Mesodermal cell (in vitro differentiated cells): ENCODE measurements at regions not wholly inside any gene's neighbourhood (a gene's known extent, or its start where the extent isn't known, plus 50 kb on each side); places are given as distances from the start of the nearest gene placed in this dataset.
"Not testable (repeated sequence)": the region's sequence is repeated elsewhere in the genome, so short reads cannot be mapped to it uniquely, and the experiment has no call there.

Experiments used
- H3K27ac ChIP-seq: 2 replicates; pipeline ENCODE4 v1.7.0; 2013; ENCODE audit warnings: mild to moderate bottlenecking, low read depth, low read length, moderate library complexity; ENCODE audit not compliant: severe bottlenecking
- H3K36me3 ChIP-seq: 2 replicates; pipeline ENCODE4 v1.7.1; 2013; ENCODE audit warnings: mild to moderate bottlenecking, low read length, moderate library complexity; ENCODE audit not compliant: control insufficient read depth, insufficient read depth
- H3K4me1 ChIP-seq: one replicate; pipeline ENCODE4 v1.7.1; 2013; ENCODE audit warnings: mild to moderate bottlenecking, low read length; ENCODE audit not compliant: insufficient read depth, control insufficient read depth, poor library complexity, severe bottlenecking
- H3K4me3 ChIP-seq: 2 replicates; pipeline ENCODE4 v1.7.0; 2013; ENCODE audit warnings: low read length, control low read depth, mild to moderate bottlenecking; ENCODE audit not compliant: insufficient read depth, poor library complexity, severe bottlenecking; ENCODE audit errors: extremely low read depth
- H3K9me3 ChIP-seq: 2 replicates; pipeline ENCODE4 v1.7.1; 2013; ENCODE audit warnings: mild to moderate bottlenecking, low read length, moderate library complexity; ENCODE audit not compliant: control insufficient read depth
- WGBS, 2 experiments: methylation state at CpG; one replicate each; pipeline ENCODE4 v1.1.5; 2013; ENCODE audit warnings: missing lambda C conversion rate in 2 of 2; ENCODE audit not compliant: insufficient coverage in 2 of 2; 5-methylcytosine and 5-hydroxymethylcytosine counted together

GRCh38 chr2:17232776-17233556, 285.3 kb downstream of the RAD51AP2 start:
- no CpG with 5 or more reads among the region's 4 CpGs for WGBS, 2 experiments

GRCh38 chr2:17231394-17231965, 286.8 kb downstream of the RAD51AP2 start:
- Histone ChIP-seq H3K9me3 (no peaks in the 10 kb centered on the region), H3K4me1 (no peaks in the 10 kb centered on the region), H3K27ac (no peak overlapping the region), H3K4me3 (no peak overlapping the region), H3K36me3 (no peaks in the 10 kb centered on the region)
- WGBS, 2 experiments = 67 to 100% methylated on average over 1 of the region's 5 CpGs

More at GRCh38 chr2:17232776-17233556, 285.3 kb downstream of the RAD51AP2 start:
- Histone ChIP-seq H3K4me3 (no peak overlapping the region), H3K27ac (no peak overlapping the region), H3K36me3 (no peaks in the 10 kb centered on the region), H3K4me1 (no peaks in the 10 kb centered on the region), H3K9me3 (no peaks in the 10 kb centered on the region)

GRCh38 chr2:17229414-17229813, 288.8 kb downstream of the RAD51AP2 start:
- Histone ChIP-seq H3K27ac (no peak overlapping the region), H3K4me3 (no peak overlapping the region), H3K4me1 (no peaks in the 10 kb centered on the region), H3K9me3 (no peaks in the 10 kb centered on the region), H3K36me3 (no peaks in the 10 kb centered on the region)
- 100% methylated on average over 1 of the region's 1 CpG; no CpG with 5 or more reads in 1 of the 2 experiments for WGBS, 2 experiments

GRCh38 chr2:17228461-17228860, 289.8 kb downstream of the RAD51AP2 start:
- Histone ChIP-seq H3K9me3 (no peaks in the 10 kb centered on the region), H3K36me3 (no peaks in the 10 kb centered on the region), H3K4me3 (no peak overlapping the region), H3K27ac (no peak overlapping the region), H3K4me1 (no peaks in the 10 kb centered on the region)
- 79 to 85% methylated on average over 5 of the region's 6 CpGs for WGBS, 2 experiments

- Histone ChIP-seq H3K36me3 (no peaks in the 10 kb centered on the region), H3K27ac (no peak overlapping the region), H3K4me3 (no peak overlapping the region), H3K9me3 (no peaks in the 10 kb centered on the region), H3K4me1 (no peaks in the 10 kb centered on the region)
- 100% methylated on average over 1 to 2 of the region's 5 CpGs for WGBS, 2 experiments
Measured at GRCh38 chr2:17227856-17228255, 290.4 kb downstream of the RAD51AP2 start.

GRCh38 chr2:17226941-17227490, 291.2 kb downstream of the RAD51AP2 start:
- Histone ChIP-seq H3K4me3 (no peak overlapping the region), H3K27ac (no peak overlapping the region), H3K4me1 (no peaks in the 10 kb centered on the region), H3K9me3 (no peaks in the 10 kb centered on the region), H3K36me3 (no peaks in the 10 kb centered on the region)

GRCh38 chr2:17223211-17223610, 295.0 kb downstream of the RAD51AP2 start:
- H3K36me3 ChIP-seq = no peaks in the 10 kb centered on the region
- WGBS, 2 experiments = no CpG with 5 or more reads among the region's 4 CpGs
- H3K9me3 ChIP-seq = no peaks in the 10 kb centered on the region
- H3K27ac ChIP-seq = no peak overlapping the region
- H3K4me1 ChIP-seq = no peaks in the 10 kb centered on the region
- no peak overlapping the region for H3K4me3 ChIP-seq

- Histone ChIP-seq H3K4me1 (no peaks in the 10 kb centered on the region), H3K4me3 (no peak overlapping the region), H3K27ac (no peak overlapping the region), H3K9me3 (no peaks in the 10 kb centered on the region), H3K36me3 (no peaks in the 10 kb centered on the region)
- WGBS, 2 experiments = 100% methylated on average over 1 of the region's 2 CpGs; no CpG with 5 or more reads in 1 of the 2 experiments
Measured at GRCh38 chr2:17208511-17208910, 309.7 kb downstream of the RAD51AP2 start.

- Histone ChIP-seq H3K4me1 (no peaks in the 10 kb centered on the region), H3K36me3 (no peaks in the 10 kb centered on the region), H3K27ac (no peak overlapping the region), H3K4me3 (no peak overlapping the region), H3K9me3 (no peaks in the 10 kb centered on the region)
Measured at GRCh38 chr2:17206771-17207170, 311.5 kb downstream of the RAD51AP2 start.

GRCh38 chr2:17204214-17204613, 314.0 kb downstream of the RAD51AP2 start:
- not testable (repeated sequence) for H3K27ac ChIP-seq, H3K9me3 ChIP-seq, H3K4me1 ChIP-seq, H3K36me3 ChIP-seq, H3K4me3 ChIP-seq
- no CpG with 5 or more reads among the region's 1 CpG for WGBS, 2 experiments

- WGBS, 2 experiments = 100% methylated on average over 2 of the region's 4 CpGs
- H3K27ac ChIP-seq, H3K9me3 ChIP-seq, H3K4me3 ChIP-seq, H3K36me3 ChIP-seq, H3K4me1 ChIP-seq: not testable (repeated sequence)
Measured at GRCh38 chr2:17202628-17203027, 315.6 kb downstream of the RAD51AP2 start.
